Stimulated activated CD4-positive, alpha-beta T cell treated with anti-CD3 and anti-CD28 coated beads, Interleukin-12 subunit alpha, Interleukin-12 subunit beta, amount 100 ng/mL, for 48 hours (primary cell): ENCODE measurements at regions not wholly inside any gene's neighbourhood (a gene's known extent, or its start where the extent isn't known, plus 50 kb on each side); places are given as distances from the start of the nearest gene placed in this dataset.

ENCODE experiments used
- DNase-seq, 3 donors: peaks; one replicate each; pipeline ENCODE4 v3.0.0-alpha.2; 2020; ENCODE audit warnings: low read depth in 2 of 3, low spot score in 1 of 3

DNA sequence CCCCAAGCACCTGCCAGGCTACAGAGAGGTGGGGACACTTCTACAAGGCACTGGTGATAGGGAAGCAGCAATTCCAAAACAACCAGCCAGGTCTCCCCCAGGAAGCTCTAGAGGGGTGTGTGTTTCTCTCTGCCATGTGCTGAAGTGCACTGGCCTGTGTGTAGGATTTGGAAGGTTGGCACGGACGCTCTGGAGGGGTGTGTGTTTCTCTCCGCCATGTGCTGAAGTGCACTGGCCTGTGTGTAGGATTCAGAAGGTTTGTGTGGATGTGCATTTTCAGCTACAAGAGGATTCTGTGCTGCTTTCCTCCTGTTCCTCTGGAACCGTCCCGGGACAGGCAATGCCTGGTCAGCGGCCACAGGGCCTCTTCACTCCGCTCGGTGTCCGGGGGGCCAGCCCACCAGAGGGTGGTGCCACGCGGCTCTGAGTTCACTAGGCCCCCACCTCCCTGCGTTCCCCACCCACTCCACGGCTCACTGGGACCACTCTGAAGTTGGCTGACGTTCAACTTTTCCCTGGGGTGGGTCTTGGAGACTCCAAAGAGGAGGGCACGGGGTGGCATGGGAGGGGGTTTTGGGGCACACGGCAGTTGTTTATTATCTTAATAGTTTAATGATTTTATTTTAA lies 552.8 kb downstream of the BRD1 start:
- no peak for DNase-seq

DNA sequence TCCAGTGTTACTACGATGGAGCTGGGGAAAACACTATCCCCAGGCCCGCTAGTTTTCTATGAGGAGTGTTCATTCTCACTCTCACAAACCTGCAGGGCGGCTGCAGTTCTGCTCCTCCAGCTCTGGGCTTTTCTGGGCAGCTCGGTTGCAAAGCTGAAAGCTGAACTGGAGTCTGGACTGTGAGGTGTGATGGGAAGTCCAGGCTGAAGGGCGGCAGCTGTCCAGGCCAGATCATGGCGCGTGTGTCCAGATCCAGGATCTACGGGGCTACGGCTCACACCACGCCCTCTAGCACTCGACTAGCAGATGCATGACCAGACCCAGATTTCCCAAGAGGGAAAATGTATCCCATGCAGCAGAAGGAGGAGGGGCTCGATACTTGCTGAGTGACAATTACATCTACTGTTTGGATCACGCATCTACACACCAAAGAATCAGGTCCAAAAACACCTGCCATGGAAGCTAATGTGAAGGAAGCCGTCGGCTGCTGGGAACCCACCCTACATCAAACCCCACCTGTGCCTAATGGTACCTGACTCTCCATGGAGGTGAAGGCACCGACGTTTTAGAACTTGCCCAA lies 555.0 kb downstream of the BRD1 start:
- no peak for DNase-seq

DNA sequence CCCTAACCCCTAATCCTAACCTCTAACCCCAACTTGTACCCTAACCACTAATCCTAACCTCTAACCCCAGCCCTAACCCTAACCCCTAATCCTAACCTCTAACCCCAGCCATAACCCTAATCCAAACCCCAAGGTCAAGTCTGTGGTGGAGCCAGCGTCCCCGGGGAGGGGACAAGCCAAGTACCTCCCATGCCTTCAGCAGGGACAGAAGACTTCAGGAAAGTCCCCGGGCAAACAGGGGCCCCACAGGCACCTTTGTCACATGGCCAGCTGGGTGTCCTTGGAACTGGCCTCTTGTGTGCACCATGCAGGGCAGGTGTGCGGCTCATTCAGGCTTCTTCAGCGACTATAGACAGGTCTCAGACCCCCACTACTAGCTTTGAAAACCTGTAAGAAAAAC lies 555.8 kb downstream of the BRD1 start:
- no peak for DNase-seq

GRCh38 chr22:49271369-49271727 lies 556.3 kb downstream of the BRD1 start:
- DNase-seq = no peak

DNA sequence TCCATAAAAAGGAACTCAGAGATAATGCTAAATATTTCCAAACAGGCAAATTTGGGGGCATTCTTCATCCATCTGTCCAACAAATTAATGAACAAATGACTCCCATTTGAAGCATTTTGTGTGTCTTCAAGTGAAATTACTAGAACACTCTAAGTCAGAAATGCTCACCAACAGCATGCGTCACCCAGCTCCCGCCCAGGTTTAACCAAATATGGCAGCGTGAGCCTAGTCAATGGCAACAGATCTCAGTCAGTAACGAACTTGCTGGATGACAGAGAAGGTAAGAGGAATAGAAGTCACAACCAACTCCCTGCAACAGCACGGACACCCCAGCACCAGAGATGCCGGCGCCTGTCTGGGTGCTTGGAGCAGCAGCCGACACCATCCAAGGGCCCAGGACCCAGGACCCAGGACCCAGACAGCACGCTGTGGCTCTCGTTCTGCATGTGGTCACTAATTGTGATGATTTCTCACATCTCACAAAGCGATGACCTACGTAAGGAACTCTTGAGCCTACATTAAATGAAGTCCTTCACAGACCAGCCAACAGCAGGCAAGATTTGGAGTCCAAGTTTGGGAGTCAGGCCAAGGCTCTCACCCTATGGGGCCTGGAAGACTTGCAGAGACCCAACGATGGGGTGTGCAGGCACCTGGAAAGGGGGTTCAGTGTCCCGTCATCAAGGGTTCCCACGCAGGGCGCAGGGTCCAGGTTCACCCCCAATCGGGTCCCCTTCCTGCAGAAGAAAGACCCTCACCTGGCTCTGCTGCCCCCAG lies 556.9 kb downstream of the BRD1 start:
- no peak for DNase-seq

DNA sequence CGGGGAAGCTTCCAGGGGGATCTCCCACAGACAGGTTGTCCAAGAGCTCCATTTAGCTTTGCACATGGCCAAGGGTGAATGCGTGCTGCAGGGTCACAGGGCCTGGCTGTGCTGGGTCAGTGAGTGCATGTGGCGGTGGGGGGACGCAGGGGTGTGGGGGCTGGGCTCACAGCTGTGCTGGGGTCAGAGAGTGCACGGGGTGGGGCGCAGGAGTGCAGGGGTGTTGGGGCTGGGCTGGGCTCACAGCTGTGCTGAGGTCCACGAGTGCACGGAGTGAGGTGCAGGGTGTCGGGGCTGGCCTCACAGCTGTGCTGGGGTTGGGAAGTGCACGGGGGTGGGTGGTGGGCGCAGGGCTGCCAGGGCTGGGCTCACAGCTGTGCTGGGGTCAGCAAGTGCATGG lies 557.7 kb downstream of the BRD1 start:
- DNase-seq = no peak

- no peak for DNase-seq
Measured at GRCh38 chr22:49269371-49269770, 558.3 kb downstream of the BRD1 start.

DNA sequence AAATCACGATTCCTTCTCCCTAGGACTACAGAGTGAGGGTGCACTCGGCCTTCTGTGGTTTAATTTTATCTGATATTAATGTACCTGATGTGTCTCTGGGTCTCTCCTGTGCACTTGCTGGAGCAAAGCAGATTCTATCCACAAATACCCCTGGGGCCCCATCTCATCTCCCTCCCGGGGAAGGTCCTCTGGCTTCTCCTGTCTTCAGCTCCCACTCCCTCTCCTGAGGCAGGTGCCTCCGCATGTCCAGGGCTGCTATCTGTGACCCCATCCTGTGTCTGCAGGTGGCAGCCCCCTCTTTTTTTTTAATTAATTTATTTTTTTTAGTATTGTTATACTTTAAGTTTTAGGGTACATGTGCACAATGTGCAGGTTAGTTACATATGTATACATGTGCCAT lies 558.7 kb downstream of the BRD1 start:
- no peak for DNase-seq

- DNase-seq = no peak
Measured at GRCh38 chr22:49267996-49268395, 559.7 kb downstream of the BRD1 start.

- no peak for DNase-seq
Measured at GRCh38 chr22:49266561-49267519, 560.8 kb downstream of the BRD1 start.

GRCh38 chr22:49264696-49265095 lies 563.0 kb downstream of the BRD1 start:
- no peak for DNase-seq

- DNase-seq = no peak
Measured at GRCh38 chr22:49263101-49263500, 564.6 kb downstream of the BRD1 start.

DNA sequence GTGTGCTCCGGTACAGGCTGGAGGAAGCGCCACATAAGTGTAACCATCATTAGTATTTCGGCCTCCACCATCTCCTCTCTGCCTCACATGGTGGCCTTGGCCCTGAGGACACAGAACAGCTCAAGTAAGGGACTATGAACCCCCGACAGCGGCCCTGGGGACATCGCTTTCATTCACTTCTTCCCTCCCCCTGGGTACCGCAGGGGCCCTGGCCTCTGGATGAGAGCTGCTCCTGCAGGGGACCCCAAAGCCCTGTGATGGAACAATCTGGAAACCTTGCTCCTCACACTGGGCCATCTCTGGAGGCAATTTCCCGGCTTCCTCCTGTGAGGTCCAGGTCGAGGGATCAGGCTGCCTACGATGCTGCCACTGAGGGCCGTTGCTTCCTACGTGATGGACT lies 565.5 kb downstream of the BRD1 start:
- no peak for DNase-seq

- DNase-seq = no peak
Measured at GRCh38 chr22:49261616-49262015, 566.1 kb downstream of the BRD1 start.

- DNase-seq = no peak
Measured at GRCh38 chr22:49260681-49261580, 566.7 kb downstream of the BRD1 start.

DNA sequence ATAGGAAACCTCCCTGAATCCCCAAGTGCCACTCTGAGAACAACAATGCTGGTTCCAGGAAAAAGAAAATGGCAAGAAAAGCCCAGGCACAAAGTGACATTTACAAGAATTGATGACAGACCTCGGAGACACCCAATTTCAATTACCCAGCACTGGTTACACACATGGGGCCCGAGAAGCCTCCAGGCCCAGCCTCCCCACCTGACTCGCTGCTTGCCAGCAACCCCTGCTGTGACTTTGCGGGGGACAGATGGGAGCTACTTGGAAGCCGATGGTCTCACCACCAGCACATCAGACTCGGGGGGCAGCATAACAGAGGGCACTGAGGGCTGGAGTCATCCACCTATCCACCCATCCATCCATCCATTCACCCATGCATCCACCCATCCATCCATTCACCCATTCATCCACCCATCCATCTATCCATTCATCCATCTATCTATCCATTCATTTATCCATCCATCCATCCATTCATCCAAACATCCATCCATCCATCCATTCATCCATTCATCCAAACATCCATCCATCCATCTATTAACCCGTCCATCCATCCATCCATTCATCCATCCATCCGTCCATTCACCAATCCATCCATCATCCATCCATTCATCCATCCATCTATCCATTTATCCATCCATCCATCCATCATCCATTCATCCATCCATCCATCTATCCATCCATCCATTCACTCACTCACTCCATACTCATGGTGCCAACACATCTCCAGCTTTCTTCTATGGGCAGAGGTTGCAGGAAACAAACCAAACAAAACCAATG lies 567.6 kb downstream of the BRD1 start:
- no peak for DNase-seq

GRCh38 chr22:49258107-49259010 lies 569.3 kb downstream of the BRD1 start:
- DNase-seq = no peak

DNA sequence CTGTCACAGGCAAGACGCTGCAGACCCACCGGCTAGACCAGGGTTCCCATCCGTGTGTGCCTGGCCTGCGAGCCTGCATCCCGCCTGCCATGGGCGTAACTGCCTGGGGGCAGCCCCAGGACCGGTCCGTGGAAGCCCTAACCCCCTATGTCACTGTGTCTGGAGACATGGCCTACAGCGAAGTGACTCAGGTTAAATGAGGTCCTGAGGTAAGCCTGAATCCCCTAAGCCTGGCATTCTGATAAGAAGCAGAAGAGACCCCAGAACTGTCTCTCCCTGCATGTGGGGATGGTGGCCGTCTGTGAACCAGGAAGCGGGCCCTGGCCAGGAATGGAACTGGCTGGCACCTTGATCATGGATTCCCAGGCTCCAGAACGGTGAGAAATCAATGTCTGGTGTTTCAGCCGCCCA lies 570.1 kb downstream of the BRD1 start:
- DNase-seq = no peak
